ENCODE measurements at regions not wholly inside any gene's neighbourhood (a gene's known extent, or its start where the extent isn't known, plus 50 kb on each side); places are given as distances from the start of the nearest gene placed in this dataset.
A peak's percentile ranks its signal among the peaks of the same experiment; 100 is the strongest.

DNA sequence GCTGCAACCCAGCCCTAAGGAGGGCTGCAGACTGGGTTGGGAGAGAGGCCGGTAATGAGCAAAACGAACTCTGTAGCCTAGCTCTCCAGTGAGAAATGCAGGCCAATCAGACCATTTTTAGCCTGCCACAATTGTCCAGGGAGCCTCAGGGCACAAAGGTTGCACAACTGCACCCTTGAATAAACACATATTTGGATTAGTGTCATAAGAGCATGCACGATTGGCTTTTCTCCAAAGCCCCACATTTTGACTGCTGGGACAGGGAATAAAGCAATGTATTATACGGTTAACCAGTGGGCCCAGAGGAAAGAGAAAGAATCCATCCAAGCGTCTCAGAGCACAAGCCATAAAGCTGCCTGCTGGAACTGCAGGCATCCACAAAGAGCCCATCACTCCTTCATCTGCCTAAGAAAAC lies 729.4 kb upstream of the SGCG start:
- H3K4me3 Mint-ChIP-seq: no peak overlapping the region

GRCh38 chr13:22454586-22454985 lies 726.2 kb upstream of the SGCG start:
- H3K4me3 Mint-ChIP-seq: no peak overlapping the region

More for the DNA sequence above, 729.4 kb upstream of the SGCG start:
- Mint-ChIP-seq H3K9me3 (peaks cover 7% of the 10 kb centered on the region), H3K27me3 (ENCODE audit: low read depth) (no peaks in the 10 kb centered on the region), H3K27ac (peak overlapping the region; percentile 83), H3K36me3 (no peaks in the 10 kb centered on the region), H3K4me1 (peaks cover 31% of the 10 kb centered on the region)
- TF ChIP-seq, protein P1, sequence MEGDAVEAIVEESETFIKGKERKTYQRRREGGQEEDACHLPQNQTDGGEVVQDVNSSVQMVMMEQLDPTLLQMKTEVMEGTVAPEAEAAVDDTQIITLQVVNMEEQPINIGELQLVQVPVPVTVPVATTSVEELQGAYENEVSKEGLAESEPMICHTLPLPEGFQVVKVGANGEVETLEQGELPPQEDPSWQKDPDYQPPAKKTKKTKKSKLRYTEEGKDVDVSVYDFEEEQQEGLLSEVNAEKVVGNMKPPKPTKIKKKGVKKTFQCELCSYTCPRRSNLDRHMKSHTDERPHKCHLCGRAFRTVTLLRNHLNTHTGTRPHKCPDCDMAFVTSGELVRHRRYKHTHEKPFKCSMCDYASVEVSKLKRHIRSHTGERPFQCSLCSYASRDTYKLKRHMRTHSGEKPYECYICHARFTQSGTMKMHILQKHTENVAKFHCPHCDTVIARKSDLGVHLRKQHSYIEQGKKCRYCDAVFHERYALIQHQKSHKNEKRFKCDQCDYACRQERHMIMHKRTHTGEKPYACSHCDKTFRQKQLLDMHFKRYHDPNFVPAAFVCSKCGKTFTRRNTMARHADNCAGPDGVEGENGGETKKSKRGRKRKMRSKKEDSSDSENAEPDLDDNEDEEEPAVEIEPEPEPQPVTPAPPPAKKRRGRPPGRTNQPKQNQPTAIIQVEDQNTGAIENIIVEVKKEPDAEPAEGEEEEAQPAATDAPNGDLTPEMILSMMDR (IDR thresholded peaks at IDR 0.05; ENCODE audit: unreplicated experiment): no peak
- no peak for DNase-seq (ENCODE audit: low spot score in 2 of 2, unreplicated experiment in 2 of 2)

GRCh38 chr13:22455036-22455435 lies 725.7 kb upstream of the SGCG start:
- Mint-ChIP-seq H3K27ac (no peak overlapping the region), H3K4me3 (no peak overlapping the region), H3K9me3 (peaks cover 7% of the 10 kb centered on the region), H3K4me1 (peaks cover 16% of the 10 kb centered on the region), H3K27me3 (ENCODE audit: low read depth) (no peaks in the 10 kb centered on the region), H3K36me3 (no peaks in the 10 kb centered on the region)
- DNase-seq (ENCODE audit: low spot score in 2 of 2, unreplicated experiment in 2 of 2): no peak
- TF ChIP-seq, protein P1 (IDR thresholded peaks at IDR 0.05; ENCODE audit: unreplicated experiment): no peak

More at GRCh38 chr13:22454586-22454985, 726.2 kb upstream of the SGCG start:
- Mint-ChIP-seq H3K9me3 (peaks cover 7% of the 10 kb centered on the region), H3K36me3 (no peaks in the 10 kb centered on the region), H3K27me3 (ENCODE audit: low read depth) (no peaks in the 10 kb centered on the region), H3K4me1 (peaks cover 16% of the 10 kb centered on the region), H3K27ac (no peak overlapping the region)
- TF ChIP-seq, protein P1 (IDR thresholded peaks at IDR 0.05; ENCODE audit: unreplicated experiment): no peak
- DNase-seq (ENCODE audit: low spot score in 2 of 2, unreplicated experiment in 2 of 2): no peak

GRCh38 chr13:22461854-22462490 lies 718.8 kb upstream of the SGCG start:
- TF ChIP-seq, protein P1 (IDR thresholded peaks at IDR 0.05; ENCODE audit: unreplicated experiment): no peak
- Mint-ChIP-seq H3K9me3 (no peaks in the 10 kb centered on the region), H3K4me3 (no peak overlapping the region), H3K36me3 (no peaks in the 10 kb centered on the region), H3K4me1 (peaks cover 18% of the 10 kb centered on the region), H3K27me3 (ENCODE audit: low read depth) (no peaks in the 10 kb centered on the region), H3K27ac (peak overlapping the region; percentile 20)
- DNase-seq (ENCODE audit: low spot score in 2 of 2, unreplicated experiment in 2 of 2): no peak

- no peak overlapping the region for H3K4me3 Mint-ChIP-seq
- H3K36me3 Mint-ChIP-seq: no peaks in the 10 kb centered on the region
- no peak for DNase-seq (ENCODE audit: low spot score in 2 of 2, unreplicated experiment in 2 of 2)
- H3K27me3 Mint-ChIP-seq (ENCODE audit: low read depth): no peaks in the 10 kb centered on the region
- H3K4me1 Mint-ChIP-seq: peaks cover 27% of the 10 kb centered on the region
- H3K27ac Mint-ChIP-seq: no peak overlapping the region
- no peaks in the 10 kb centered on the region for H3K9me3 Mint-ChIP-seq
- TF ChIP-seq, protein P1 (IDR thresholded peaks at IDR 0.05; ENCODE audit: unreplicated experiment): no peak
Observed at GRCh38 chr13:22463089-22463488, 717.7 kb upstream of the SGCG start.

Measured in mesothelial cell of epicardium (in vitro differentiated cells).